Gastroesophageal sphincter (tissue), 4 donors: ENCODE measurements at regions not wholly inside any gene's neighbourhood (a gene's known extent, or its start where the extent isn't known, plus 50 kb on each side); places are given as distances from the start of the nearest gene placed in this dataset.

Experiments
- ATAC-seq: fragments of 150-250 bp; one replicate; pipeline ENCODE4 v1.9.1; 2016; ENCODE audit warnings: mild to moderate bottlenecking, moderate library complexity
- H3K27ac ChIP-seq, 4 donors: fragments of 200-600 bp; sonication (generic) in 3 of 4; 1 replicate in 3 of 4; 2 replicates in 1 of 4; pipeline ENCODE4 v1.5.1; 2016 to 2019
- H3K27me3 ChIP-seq: fragments of 200-600 bp; sonication (generic); one replicate; pipeline ENCODE4 v1.5.1; 2019
- H3K36me3 ChIP-seq, 2 donors: fragments of 200-600 bp; sonication (generic); one replicate each; pipeline ENCODE4 v1.5.1; 2019; ENCODE audit warnings: control low read depth in 1 of 2
- H3K4me1 ChIP-seq, 3 donors: fragments of 200-600 bp; sonication (generic); 1 replicate in 2 of 3; 2 replicates in 1 of 3; pipeline ENCODE4 v1.5.1; 2016 to 2019; ENCODE audit warnings: control low read depth in 2 of 3
- H3K4me3 ChIP-seq, 2 donors: fragments of 200-600 bp; sonication (generic); one replicate each; pipeline ENCODE4 v1.5.1; 2019; ENCODE audit warnings: mild to moderate bottlenecking in 1 of 2, moderate library complexity in 1 of 2
- H3K9me3 ChIP-seq, 3 donors: fragments of 200-600 bp; sonication (generic); one replicate each; pipeline ENCODE4 v1.5.1; 2017 to 2019; ENCODE audit warnings: control low read depth in 2 of 3
- EP300 ChIP-seq: sonication (generic); formaldehyde crosslinking; IDR thresholded peaks from one replicate; pipeline ENCODE4 v1.6.1; 2017; ENCODE audit warnings: antibody characterized with exemption, mild to moderate bottlenecking
- POLR2A ChIP-seq, 2 donors: fragments of 450-650 bp; IDR thresholded peaks; one replicate each; pipeline ENCODE4 v1.6.1; 2017; ENCODE audit warnings: antibody characterized with exemption in 2 of 2, mild to moderate bottlenecking in 2 of 2, moderate library complexity in 1 of 2
- POLR2AphosphoS5 ChIP-seq: sonication (generic); formaldehyde crosslinking; IDR thresholded peaks from one replicate; pipeline ENCODE4 v1.6.1; 2017; ENCODE audit warnings: antibody characterized with exemption
- WGBS, 2 donors: methylation state at CpG; one replicate each; pipeline ENCODE4 v1.1.5; 2018; ENCODE audit warnings: low coverage in 1 of 2; 5-methylcytosine and 5-hydroxymethylcytosine counted together
- TF ChIP-seq, protein P1 (sequence below), 4 experiments: fragments of 200-600 bp in 2 of 4; fragments of 450-650 bp in 2 of 4; sonication (generic) in 1 of 4; IDR thresholded peaks; one replicate each; pipeline ENCODE4 v1.5.1; 2017 to 2019; ENCODE audit warnings: antibody characterized with exemption in 4 of 4, mild to moderate bottlenecking in 2 of 4, moderate library complexity in 2 of 4

DNA sequence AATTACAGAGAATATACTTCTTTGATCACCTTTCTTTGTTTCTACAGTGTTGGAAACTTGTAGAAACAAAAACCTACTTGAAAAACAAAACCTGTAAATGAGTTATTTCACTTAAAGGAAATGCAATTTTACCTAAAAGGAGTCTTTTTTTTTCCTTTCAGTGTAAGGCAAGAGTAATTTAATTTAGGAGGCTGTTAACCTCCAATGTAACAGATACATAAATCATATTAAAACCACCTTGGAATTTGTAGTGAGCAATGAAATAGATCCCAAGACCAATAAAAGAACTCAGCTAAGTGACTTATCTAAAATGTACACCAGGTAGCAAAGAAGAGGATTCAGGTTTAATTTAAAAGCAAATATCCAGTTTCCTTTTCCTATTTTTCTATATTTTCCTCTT is 524.8 kb downstream of the CSNK1G3 start:
- Histone ChIP-seq H3K9me3 (no peaks in the 10 kb centered on the region), H3K36me3 (no peaks in the 10 kb centered on the region), H3K4me1 (peaks cover 0 to 20% (median 4%) of the 10 kb centered on the region in 3 donors), H3K4me3 (no peak overlapping the region), H3K27me3 (no peaks in the 10 kb centered on the region), H3K27ac (no peak overlapping the region)
- ATAC-seq = no peak
- no peak for TF ChIP-seq POLR2A (IDR thresholded peaks at IDR 0.05)
- TF ChIP-seq POLR2AphosphoS5 = no peak
- TF ChIP-seq, protein P1, sequence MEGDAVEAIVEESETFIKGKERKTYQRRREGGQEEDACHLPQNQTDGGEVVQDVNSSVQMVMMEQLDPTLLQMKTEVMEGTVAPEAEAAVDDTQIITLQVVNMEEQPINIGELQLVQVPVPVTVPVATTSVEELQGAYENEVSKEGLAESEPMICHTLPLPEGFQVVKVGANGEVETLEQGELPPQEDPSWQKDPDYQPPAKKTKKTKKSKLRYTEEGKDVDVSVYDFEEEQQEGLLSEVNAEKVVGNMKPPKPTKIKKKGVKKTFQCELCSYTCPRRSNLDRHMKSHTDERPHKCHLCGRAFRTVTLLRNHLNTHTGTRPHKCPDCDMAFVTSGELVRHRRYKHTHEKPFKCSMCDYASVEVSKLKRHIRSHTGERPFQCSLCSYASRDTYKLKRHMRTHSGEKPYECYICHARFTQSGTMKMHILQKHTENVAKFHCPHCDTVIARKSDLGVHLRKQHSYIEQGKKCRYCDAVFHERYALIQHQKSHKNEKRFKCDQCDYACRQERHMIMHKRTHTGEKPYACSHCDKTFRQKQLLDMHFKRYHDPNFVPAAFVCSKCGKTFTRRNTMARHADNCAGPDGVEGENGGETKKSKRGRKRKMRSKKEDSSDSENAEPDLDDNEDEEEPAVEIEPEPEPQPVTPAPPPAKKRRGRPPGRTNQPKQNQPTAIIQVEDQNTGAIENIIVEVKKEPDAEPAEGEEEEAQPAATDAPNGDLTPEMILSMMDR (IDR thresholded peaks at IDR 0.05) = no peak
- no peak for TF ChIP-seq EP300

DNA sequence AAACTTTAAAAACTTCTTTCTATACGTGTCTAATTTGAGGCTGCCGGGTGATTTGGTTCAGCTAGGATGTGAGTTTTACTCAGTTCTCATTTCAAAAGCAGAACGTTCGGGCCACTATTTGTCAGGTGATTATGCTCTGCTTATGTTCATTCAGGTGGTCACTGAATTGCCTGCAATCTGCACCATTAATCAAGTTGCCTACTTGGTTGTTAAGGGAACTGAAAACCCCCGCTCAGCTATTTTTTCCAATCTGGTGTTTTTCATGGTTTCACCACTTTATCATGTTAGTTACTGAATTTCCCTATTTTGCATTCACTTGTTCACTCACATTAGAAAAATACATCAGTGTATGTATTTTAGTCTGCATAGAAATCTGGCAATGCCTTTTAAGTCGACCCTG is 523.0 kb downstream of the CSNK1G3 start:
- 85 to 90% methylated on average over 6 of the region's 6 CpGs for WGBS, 2 donors
- ATAC-seq = no peak
- no peak for TF ChIP-seq POLR2A (IDR thresholded peaks at IDR 0.05)
- no peak for TF ChIP-seq EP300
- no peak for TF ChIP-seq POLR2AphosphoS5
- TF ChIP-seq, protein P1 (IDR thresholded peaks at IDR 0.05) = no peak

DNA sequence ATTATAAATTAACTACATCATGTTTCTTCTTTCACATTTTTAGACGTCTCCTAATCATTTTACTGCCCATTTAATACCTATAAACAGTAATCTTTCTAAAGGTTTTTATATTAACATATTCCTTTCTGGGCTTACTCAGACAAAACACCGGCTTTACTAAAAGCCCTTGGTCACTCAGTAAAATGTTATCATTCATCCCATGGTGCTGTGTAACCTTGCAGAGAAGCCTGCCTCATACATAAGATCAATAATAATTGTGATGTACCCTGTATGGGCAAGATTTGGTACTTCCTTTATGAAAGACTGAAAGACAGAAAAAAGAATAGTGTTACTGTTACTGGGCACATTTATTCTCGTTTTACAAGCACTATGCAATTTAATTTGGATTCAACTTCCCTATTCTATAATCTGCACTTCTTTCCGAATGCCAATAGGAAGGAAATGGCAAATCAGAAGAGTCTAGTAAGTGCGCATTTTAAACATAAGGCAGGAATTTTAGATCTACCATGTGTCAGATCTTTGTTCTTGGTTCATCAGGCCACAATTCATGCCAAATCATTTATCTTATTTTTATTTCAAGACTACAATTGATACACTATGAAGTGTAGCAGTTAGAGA is 522.2 kb downstream of the CSNK1G3 start:
- no peak overlapping the region for H3K27ac ChIP-seq
- ATAC-seq = no peak
- no peaks in the 10 kb centered on the region for H3K27me3 ChIP-seq
- peaks cover 0 to 14% (median 0%) of the 10 kb centered on the region in 3 donors for H3K4me1 ChIP-seq
- TF ChIP-seq, protein P1 (IDR thresholded peaks at IDR 0.05) = no peak
- TF ChIP-seq POLR2A (IDR thresholded peaks at IDR 0.05) (no peak), EP300 (no peak), POLR2AphosphoS5 (no peak)
- no peak overlapping the region for H3K4me3 ChIP-seq
- H3K9me3 ChIP-seq = no peaks in the 10 kb centered on the region
- WGBS, 2 donors = 61 to 82% methylated on average over 5 of the region's 5 CpGs
- H3K36me3 ChIP-seq = no peaks in the 10 kb centered on the region

More for the DNA sequence above, 523.0 kb downstream of the CSNK1G3 start:
- Histone ChIP-seq H3K9me3 (no peaks in the 10 kb centered on the region), H3K27ac (no peak overlapping the region), H3K36me3 (no peaks in the 10 kb centered on the region), H3K27me3 (no peaks in the 10 kb centered on the region), H3K4me3 (no peak overlapping the region), H3K4me1 (peaks cover 0 to 11% (median 0%) of the 10 kb centered on the region in 3 donors)

DNA sequence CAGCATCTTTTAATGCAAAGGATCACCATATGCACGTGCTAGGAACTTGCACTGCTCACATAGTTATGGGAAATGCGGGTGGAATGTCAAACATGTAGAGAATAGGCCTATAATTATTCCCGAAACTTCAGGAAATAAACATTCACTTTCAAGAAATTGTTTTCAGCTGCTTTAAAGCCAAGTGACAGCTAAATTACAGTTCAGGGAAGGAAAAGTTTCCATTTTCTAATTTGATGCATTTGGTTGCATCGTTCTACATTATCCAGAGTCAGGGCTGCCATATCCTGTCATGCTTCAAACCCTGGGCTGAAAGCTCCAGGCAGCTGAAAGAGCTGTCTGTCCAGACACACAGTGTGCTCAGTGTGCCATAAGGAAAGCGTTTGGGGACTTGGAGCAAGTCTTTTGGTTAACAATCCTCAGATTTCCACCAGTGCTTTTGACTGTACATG is 518.1 kb downstream of the CSNK1G3 start:
- no peak for ATAC-seq

More for the DNA sequence above, 518.1 kb downstream of the CSNK1G3 start:
- no peaks in the 10 kb centered on the region for H3K27me3 ChIP-seq
- no peaks in the 10 kb centered on the region for H3K9me3 ChIP-seq
- peak overlapping the region in 3 of 4 donors; percentile 5 to 28 (median 21) for H3K27ac ChIP-seq
- WGBS, 2 donors = 20 to 29% methylated on average over 5 of the region's 5 CpGs
- no peak for TF ChIP-seq POLR2A (IDR thresholded peaks at IDR 0.05)
- TF ChIP-seq, protein P1 (IDR thresholded peaks at IDR 0.05) = no peak
- no peak for TF ChIP-seq EP300
- TF ChIP-seq POLR2AphosphoS5 = peak; percentile 22
- peaks cover 0 to 14% (median 0%) of the 10 kb centered on the region in 3 donors for H3K4me1 ChIP-seq
- no peak overlapping the region for H3K4me3 ChIP-seq
- no peaks in the 10 kb centered on the region for H3K36me3 ChIP-seq
